ENCODE measurements at regions not wholly inside any gene's neighbourhood (a gene's known extent, or its start where the extent isn't known, plus 50 kb on each side); places are given as distances from the start of the nearest gene placed in this dataset.

DNA sequence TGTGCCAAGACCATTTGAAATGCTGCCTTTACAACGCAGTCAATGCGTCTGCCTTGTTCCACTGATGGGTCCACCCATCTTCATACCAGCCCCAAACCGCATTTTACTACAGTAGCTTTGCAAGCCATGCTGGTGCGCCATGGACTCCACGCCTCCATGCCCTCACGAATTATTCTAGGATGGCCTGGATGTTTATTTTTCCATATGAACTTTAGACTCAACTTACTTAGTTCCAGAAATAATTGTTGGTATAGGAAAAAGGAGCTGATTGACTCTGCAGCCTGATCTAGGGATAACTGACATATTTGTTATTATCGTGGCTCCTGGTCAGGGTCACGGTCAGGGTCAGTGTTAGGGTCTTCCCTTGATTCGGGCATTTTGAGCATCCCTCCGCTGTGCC lies 70.0 kb upstream of the ZNF469 start:
- ChIA-PET POLR2A (interaction anchor here (0.7 to 0.8 kb wide), 2 partner anchors 114 to 224 kb away, joined by 3 read pairs; no protein-coding TSS in a partner anchor), CTCF (no interaction called here)
- Mint-ChIP-seq H3K9me3 (peaks cover 7% of the 10 kb centered on the region), H3K36me3 (ENCODE audit: low read depth) (no peaks in the 10 kb centered on the region), H3K4me3 (no peak overlapping the region), H3K4me1 (ENCODE audit: low read depth) (no peaks in the 10 kb centered on the region), H3K27ac (no peak overlapping the region), H3K27me3 (peaks cover 3% of the 10 kb centered on the region)
- TF ChIP-seq, protein P1, sequence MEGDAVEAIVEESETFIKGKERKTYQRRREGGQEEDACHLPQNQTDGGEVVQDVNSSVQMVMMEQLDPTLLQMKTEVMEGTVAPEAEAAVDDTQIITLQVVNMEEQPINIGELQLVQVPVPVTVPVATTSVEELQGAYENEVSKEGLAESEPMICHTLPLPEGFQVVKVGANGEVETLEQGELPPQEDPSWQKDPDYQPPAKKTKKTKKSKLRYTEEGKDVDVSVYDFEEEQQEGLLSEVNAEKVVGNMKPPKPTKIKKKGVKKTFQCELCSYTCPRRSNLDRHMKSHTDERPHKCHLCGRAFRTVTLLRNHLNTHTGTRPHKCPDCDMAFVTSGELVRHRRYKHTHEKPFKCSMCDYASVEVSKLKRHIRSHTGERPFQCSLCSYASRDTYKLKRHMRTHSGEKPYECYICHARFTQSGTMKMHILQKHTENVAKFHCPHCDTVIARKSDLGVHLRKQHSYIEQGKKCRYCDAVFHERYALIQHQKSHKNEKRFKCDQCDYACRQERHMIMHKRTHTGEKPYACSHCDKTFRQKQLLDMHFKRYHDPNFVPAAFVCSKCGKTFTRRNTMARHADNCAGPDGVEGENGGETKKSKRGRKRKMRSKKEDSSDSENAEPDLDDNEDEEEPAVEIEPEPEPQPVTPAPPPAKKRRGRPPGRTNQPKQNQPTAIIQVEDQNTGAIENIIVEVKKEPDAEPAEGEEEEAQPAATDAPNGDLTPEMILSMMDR (IDR thresholded peaks at IDR 0.05) = no peak
- ATAC-seq (no peak), DNase-seq (no peak)
- intact Hi-C loops (cut with micrococcal nuclease) = no loop called here

DNA sequence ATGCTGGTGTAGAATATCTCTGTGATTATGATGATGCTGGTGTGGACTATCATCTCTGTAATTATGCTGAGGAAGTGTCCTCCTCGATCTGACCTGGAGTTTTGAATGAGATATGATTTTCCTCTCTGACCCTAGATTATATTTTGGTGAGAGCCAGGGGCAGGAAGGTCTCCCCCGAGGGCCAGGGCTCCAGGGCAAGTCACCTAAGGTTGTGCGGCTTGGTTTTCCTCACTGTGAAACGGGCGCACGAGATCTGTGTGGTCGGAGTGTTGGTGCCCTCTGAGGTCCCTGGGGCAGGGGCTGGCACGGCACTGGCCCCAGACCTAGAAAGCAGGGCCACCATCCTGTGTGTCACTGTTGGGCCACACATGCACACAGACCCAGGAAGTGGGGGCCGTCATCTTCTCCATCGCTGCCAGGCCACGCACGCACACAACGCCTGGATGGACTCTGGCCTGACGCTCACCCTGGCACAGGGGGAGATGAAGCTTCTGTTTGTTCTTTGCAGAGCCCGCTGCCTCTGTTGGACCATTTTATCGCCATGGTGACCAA lies 67.7 kb upstream of the ZNF469 start:
- H3K4me1 Mint-ChIP-seq (ENCODE audit: low read depth) = no peaks in the 10 kb centered on the region
- H3K4me3 Mint-ChIP-seq = no peak overlapping the region
- ChIA-PET CTCF (no interaction called here), POLR2A (no interaction called here)
- ATAC-seq (no peak), DNase-seq (no peak)
- TF ChIP-seq, protein P1 (IDR thresholded peaks at IDR 0.05) = no peak
- intact Hi-C loops (cut with micrococcal nuclease) = no loop called here
- H3K27me3 Mint-ChIP-seq = peaks cover 2% of the 10 kb centered on the region
- H3K27ac Mint-ChIP-seq = no peak overlapping the region
- H3K9me3 Mint-ChIP-seq = peaks cover 7% of the 10 kb centered on the region
- no peaks in the 10 kb centered on the region for H3K36me3 Mint-ChIP-seq (ENCODE audit: low read depth)

DNA sequence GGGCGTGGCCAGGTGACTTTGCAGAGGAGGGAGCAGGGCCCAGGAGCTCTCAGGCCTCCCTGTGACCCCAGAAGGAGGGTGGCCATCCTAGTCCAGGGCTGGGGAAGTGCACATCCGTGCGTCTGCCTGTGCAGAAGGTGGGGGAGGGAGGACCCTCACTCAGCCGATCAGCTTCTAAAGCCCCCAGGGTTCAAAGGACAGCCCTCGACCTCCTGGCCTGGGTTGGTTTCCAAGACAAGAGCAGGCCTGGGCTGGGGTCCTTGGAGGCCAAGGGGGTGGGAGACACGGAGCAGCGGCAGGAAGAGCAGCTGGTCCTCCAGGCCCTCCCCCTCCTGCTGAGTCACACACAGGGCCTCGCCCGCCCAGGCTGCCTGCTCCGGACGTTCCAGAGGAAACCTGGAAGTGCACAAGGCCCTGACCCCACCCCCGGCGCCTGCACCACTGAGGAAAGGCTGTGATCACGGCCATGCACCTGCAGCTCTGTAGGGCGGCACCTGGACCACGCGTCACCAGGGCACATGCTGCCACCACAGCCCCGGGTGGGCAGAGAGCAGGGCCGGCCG lies 67.1 kb upstream of the ZNF469 start:
- Mint-ChIP-seq H3K9me3 (peaks cover 7% of the 10 kb centered on the region), H3K4me3 (no peak overlapping the region), H3K4me1 (ENCODE audit: low read depth) (no peaks in the 10 kb centered on the region), H3K27ac (no peak overlapping the region), H3K27me3 (peaks cover 2% of the 10 kb centered on the region), H3K36me3 (ENCODE audit: low read depth) (no peaks in the 10 kb centered on the region)
- CTCF ChIA-PET = no interaction called here
- intact Hi-C loops (cut with micrococcal nuclease) = no loop called here
- TF ChIP-seq, protein P1 (IDR thresholded peaks at IDR 0.05) = no peak
- POLR2A ChIA-PET = no interaction called here
- DNase-seq (no peak), ATAC-seq (no peak)

DNA sequence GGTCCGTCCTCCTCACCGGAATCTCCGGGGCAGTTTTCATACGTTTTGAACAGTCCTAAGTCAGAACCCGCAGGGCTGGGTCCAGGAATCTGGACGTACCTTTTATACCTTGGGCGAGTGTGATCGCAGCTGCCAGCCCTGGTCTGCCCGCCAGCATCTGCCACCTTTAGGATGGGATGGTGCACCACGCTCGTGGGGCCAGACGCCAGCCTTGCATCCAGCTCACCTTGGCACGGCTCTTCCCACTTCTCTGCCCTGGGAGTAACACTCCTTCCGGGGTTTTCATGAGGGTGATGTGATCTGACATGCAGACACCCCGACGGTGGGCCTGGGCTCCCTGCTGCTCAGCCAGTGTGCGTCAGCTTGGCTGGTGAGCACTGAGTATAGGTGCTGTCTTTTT lies 66.6 kb upstream of the ZNF469 start:
- ChIA-PET CTCF (interaction anchor here (0.6 kb wide), 1 partner anchor 244 kb away, joined by 3 read pairs; no protein-coding TSS in a partner anchor), POLR2A (no interaction called here)
- no peak for ATAC-seq
- DNase-seq = no peak
- Mint-ChIP-seq H3K27me3 (peaks cover 2% of the 10 kb centered on the region), H3K36me3 (ENCODE audit: low read depth) (no peaks in the 10 kb centered on the region), H3K4me1 (ENCODE audit: low read depth) (no peaks in the 10 kb centered on the region), H3K9me3 (peaks cover 7% of the 10 kb centered on the region), H3K27ac (no peak overlapping the region), H3K4me3 (no peak overlapping the region)
- TF ChIP-seq, protein P1 (IDR thresholded peaks at IDR 0.05) = no peak
- intact Hi-C loops (cut with micrococcal nuclease) = no loop called here

DNA sequence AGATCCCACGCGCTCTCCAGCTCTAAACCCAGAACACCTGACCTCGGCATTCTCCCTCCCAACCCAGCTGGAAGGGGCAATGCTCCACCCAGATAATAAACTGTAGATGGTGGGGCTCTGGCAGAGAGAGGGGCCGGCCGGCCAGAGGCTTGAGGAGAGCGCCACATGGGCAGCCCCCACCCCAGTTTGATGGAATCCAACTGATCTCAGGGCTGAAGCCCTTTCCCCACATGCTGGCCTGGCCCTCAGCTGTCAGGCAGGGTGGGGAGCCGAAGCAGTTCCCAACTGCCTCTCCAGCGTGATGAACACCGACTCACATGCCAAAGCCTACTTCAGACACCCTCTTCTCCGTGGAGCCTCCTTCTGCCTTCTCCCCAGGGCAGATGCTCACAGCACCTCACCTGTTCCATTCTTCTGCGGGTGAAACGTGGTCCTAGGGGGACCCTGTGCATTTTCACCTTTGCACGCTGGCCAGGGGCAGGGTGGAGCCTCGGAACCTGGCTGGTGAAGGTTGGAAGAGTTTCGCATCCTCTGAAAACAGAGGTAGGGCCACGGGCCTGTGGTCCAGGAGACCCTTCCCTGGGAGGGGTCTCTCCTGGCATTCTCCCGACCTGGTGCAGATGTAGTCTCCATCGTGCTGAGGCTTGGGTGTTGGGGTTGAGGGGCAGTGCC lies 65.7 kb upstream of the ZNF469 start:
- H3K4me3 Mint-ChIP-seq = no peak overlapping the region
- intact Hi-C loops (cut with micrococcal nuclease) = no loop called here
- H3K27ac Mint-ChIP-seq = no peak overlapping the region
- CTCF ChIA-PET = no interaction called here
- POLR2A ChIA-PET = no interaction called here
- H3K4me1 Mint-ChIP-seq (ENCODE audit: low read depth) = no peaks in the 10 kb centered on the region
- H3K36me3 Mint-ChIP-seq (ENCODE audit: low read depth) = no peaks in the 10 kb centered on the region
- H3K9me3 Mint-ChIP-seq = peaks cover 5% of the 10 kb centered on the region
- ATAC-seq (no peak), DNase-seq (no peak)
- peaks cover 2% of the 10 kb centered on the region for H3K27me3 Mint-ChIP-seq
- TF ChIP-seq, protein P1 (IDR thresholded peaks at IDR 0.05) = no peak

All from activated CD8-positive, alpha-beta T cell treated with anti-CD3 and anti-CD28 coated beads for 36 hours (primary cell).